Nephron progenitor cell (in vitro differentiated cells): ENCODE measurements at regions not wholly inside any gene's neighbourhood (a gene's known extent, or its start where the extent isn't known, plus 50 kb on each side); places are given as distances from the start of the nearest gene placed in this dataset.

Experiments
- DNase-seq: peaks from one replicate; pipeline ENCODE4 v3.0.0; 2021
- H3K27ac Mint-ChIP-seq: 2 replicates; pipeline ENCODE4 v1.8.0; 2021; ENCODE audit warnings: mild to moderate bottlenecking, moderate library complexity, mixed read lengths
- H3K27me3 Mint-ChIP-seq: 2 replicates; pipeline ENCODE4 v1.8.0; 2021; ENCODE audit warnings: mild to moderate bottlenecking, low read depth, mixed read lengths; ENCODE audit not compliant: poor library complexity
- H3K36me3 Mint-ChIP-seq: 2 replicates; pipeline ENCODE4 v1.8.0; 2021; ENCODE audit warnings: low read depth, mixed read lengths
- H3K4me1 Mint-ChIP-seq: 2 replicates; pipeline ENCODE4 v1.8.0; 2021; ENCODE audit warnings: mixed read lengths
- H3K4me3 Mint-ChIP-seq: 2 replicates; pipeline ENCODE4 v1.8.0; 2021; ENCODE audit warnings: mild to moderate bottlenecking, moderate library complexity, mixed read lengths
- H3K9me3 Mint-ChIP-seq: 2 replicates; pipeline ENCODE4 v1.8.0; 2021; ENCODE audit warnings: mild to moderate bottlenecking, moderate library complexity, mixed read lengths
- TF ChIP-seq, protein P1 (sequence below): fragments of 200-600 bp; sonication (generic); IDR thresholded peaks from 2 replicates; pipeline ENCODE4 v1.5.0; 2021; ENCODE audit warnings: antibody characterized with exemption

DNA sequence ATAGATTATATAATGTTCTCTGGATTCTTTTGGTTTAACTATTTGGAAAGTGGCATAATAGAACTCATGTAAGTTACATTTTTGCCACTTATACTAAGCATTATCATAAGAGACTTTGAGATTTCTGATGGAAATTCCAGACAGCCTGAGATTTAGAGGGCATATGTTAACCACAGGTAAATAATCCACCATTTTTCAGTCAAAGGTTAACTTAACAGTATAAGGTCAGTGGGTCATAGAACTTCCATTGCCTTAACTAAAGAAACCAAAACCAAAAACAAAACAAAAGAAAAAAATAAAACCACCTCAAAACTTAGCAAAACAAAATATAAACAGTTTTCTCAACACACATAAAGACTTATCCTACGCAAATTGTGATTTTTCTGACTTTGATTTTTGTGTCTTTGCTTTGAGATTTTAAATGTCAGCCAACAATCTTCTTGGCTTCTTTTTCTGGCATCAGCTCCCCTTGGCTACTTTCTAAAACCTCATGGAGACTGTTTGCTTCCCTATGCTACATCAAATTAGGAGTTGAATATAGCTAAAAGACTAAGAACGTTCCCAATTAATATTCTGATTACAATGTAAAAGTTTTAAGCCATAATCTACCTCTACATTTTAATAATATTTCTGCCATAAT is 430.1 kb upstream of the DAB2 start:
- H3K9me3 Mint-ChIP-seq: no peaks in the 10 kb centered on the region
- TF ChIP-seq, protein P1, sequence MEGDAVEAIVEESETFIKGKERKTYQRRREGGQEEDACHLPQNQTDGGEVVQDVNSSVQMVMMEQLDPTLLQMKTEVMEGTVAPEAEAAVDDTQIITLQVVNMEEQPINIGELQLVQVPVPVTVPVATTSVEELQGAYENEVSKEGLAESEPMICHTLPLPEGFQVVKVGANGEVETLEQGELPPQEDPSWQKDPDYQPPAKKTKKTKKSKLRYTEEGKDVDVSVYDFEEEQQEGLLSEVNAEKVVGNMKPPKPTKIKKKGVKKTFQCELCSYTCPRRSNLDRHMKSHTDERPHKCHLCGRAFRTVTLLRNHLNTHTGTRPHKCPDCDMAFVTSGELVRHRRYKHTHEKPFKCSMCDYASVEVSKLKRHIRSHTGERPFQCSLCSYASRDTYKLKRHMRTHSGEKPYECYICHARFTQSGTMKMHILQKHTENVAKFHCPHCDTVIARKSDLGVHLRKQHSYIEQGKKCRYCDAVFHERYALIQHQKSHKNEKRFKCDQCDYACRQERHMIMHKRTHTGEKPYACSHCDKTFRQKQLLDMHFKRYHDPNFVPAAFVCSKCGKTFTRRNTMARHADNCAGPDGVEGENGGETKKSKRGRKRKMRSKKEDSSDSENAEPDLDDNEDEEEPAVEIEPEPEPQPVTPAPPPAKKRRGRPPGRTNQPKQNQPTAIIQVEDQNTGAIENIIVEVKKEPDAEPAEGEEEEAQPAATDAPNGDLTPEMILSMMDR: no peak
- H3K4me1 Mint-ChIP-seq: no peaks in the 10 kb centered on the region
- H3K27me3 Mint-ChIP-seq: peaks cover 5% of the 10 kb centered on the region
- no peak for DNase-seq
- H3K36me3 Mint-ChIP-seq: no peaks in the 10 kb centered on the region
- no peak overlapping the region for H3K4me3 Mint-ChIP-seq
- H3K27ac Mint-ChIP-seq: no peak overlapping the region

DNA sequence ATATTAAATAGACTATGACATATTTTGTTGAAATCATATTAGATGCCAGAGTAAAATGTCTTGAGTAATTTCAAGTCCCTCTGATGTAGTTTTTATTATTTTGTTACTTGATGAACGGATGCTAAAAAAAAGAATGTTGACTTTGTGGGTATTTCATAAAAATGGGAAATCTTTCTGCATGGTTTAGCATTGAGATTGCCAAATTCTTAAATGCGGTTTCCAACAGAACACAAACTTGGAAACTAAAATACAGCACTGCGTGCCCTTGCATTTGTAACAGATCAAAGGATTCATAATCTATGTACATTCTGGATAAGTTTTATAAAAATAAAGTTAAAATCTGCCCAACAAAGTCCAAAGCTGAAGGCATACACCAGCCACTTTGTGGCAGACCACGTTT is 425.5 kb upstream of the DAB2 start:
- no peaks in the 10 kb centered on the region for H3K9me3 Mint-ChIP-seq
- H3K27me3 Mint-ChIP-seq: no peaks in the 10 kb centered on the region
- H3K36me3 Mint-ChIP-seq: no peaks in the 10 kb centered on the region
- no peak for DNase-seq
- TF ChIP-seq, protein P1: no peak
- H3K27ac Mint-ChIP-seq: no peak overlapping the region
- H3K4me1 Mint-ChIP-seq: no peaks in the 10 kb centered on the region
- H3K4me3 Mint-ChIP-seq: no peak overlapping the region

DNA sequence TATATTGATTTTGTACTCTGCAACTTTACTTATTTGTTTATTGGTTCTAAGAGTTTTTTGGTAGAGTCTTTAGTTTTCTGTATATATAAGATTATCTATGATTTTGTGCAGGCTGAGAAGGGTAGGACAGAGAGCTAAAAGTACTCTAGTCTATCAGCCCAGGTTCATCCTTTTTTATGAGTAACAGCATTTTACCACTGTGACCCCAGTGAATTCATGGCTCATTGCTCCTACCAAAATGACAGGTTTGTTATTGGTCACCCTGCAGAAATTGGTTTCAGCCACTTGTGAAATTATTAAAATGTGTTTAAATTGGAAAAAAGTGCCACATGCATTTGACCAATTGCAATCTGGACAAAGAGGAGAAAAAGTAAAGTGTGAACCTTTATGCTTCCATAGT is 421.4 kb upstream of the DAB2 start:
- DNase-seq: no peak
- no peak overlapping the region for H3K4me3 Mint-ChIP-seq
- TF ChIP-seq, protein P1: no peak
- no peaks in the 10 kb centered on the region for H3K4me1 Mint-ChIP-seq
- H3K27me3 Mint-ChIP-seq: no peaks in the 10 kb centered on the region
- H3K27ac Mint-ChIP-seq: no peak overlapping the region
- H3K36me3 Mint-ChIP-seq: no peaks in the 10 kb centered on the region
- no peaks in the 10 kb centered on the region for H3K9me3 Mint-ChIP-seq

GRCh38 chr5:39843767-39844166 is 419.0 kb upstream of the DAB2 start:
- no peaks in the 10 kb centered on the region for H3K36me3 Mint-ChIP-seq
- H3K27me3 Mint-ChIP-seq: no peaks in the 10 kb centered on the region
- H3K4me1 Mint-ChIP-seq: no peaks in the 10 kb centered on the region
- TF ChIP-seq, protein P1: no peak
- no peak overlapping the region for H3K4me3 Mint-ChIP-seq
- peaks cover 9% of the 10 kb centered on the region for H3K9me3 Mint-ChIP-seq
- no peak overlapping the region for H3K27ac Mint-ChIP-seq
- DNase-seq: no peak

DNA sequence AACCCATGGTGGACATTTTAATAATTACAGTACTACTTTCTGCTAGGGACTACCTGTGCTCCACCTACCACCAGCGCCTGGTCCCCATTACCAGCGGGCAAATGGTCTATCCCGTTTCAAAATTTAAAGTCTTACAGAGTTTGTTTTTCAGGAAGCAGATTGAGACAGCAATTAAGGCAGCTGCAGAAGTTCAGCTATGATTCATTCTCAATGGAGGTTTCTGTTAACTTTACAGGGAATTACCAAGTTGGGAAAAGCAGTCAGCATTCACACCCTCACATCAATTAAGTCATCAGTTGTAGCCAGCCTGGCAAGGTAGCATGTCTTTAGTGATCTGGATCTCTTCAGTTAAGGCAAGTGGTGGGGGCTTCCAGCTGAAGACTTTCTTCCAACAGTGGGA is 410.6 kb upstream of the DAB2 start:
- Mint-ChIP-seq H3K9me3 (peaks cover 13% of the 10 kb centered on the region), H3K4me1 (no peaks in the 10 kb centered on the region), H3K36me3 (no peaks in the 10 kb centered on the region), H3K27me3 (no peaks in the 10 kb centered on the region), H3K27ac (no peak overlapping the region), H3K4me3 (no peak overlapping the region)
- DNase-seq: no peak
- TF ChIP-seq, protein P1: no peak

DNA sequence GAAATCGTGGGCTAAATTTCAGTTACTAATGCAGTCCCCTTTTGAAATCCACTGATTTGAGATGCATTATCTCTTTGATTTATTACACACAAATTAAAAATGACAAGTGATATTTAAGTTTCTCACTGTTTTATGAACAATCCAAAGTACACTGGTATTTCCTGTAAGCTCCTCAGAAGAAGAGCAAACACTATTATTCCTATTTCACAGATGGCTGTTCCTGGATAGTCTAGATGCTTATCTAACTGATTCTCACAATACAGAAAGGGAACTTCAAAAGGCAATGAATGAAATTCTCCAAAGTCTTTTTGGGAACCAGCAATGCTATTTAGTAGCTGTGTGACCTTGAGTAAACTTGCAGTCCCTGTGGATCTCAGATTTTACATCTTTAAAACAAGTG is 404.7 kb upstream of the DAB2 start:
- TF ChIP-seq, protein P1: no peak
- Mint-ChIP-seq H3K27ac (no peak overlapping the region), H3K27me3 (no peaks in the 10 kb centered on the region), H3K4me1 (no peaks in the 10 kb centered on the region), H3K36me3 (no peaks in the 10 kb centered on the region), H3K9me3 (no peaks in the 10 kb centered on the region), H3K4me3 (no peak overlapping the region)
- DNase-seq: no peak
